Uterus (tissue), 3 donors: ENCODE measurements at regions not wholly inside any gene's neighbourhood (a gene's known extent, or its start where the extent isn't known, plus 50 kb on each side); places are given as distances from the start of the nearest gene placed in this dataset.

Source experiments
- DNase-seq, 2 donors: peaks; one replicate each; pipeline ENCODE4 v3.0.0-alpha.2; 2019 to 2020
- H3K27ac ChIP-seq, 2 donors: fragments of 200-600 bp; sonication (generic); 1 replicate in 1 of 2; 2 replicates in 1 of 2; pipeline ENCODE4 v1.5.1; 2016 to 2018
- H3K27me3 ChIP-seq, 2 donors: fragments of 200-600 bp; sonication (generic); one replicate each; pipeline ENCODE4 v1.5.1; 2018 to 2019; ENCODE audit warnings: control low read depth in 1 of 2
- H3K36me3 ChIP-seq, 2 donors: fragments of 200-600 bp; sonication (generic); one replicate each; pipeline ENCODE4 v1.5.1; 2019; ENCODE audit warnings: control low read depth in 1 of 2
- H3K4me1 ChIP-seq, 2 donors: fragments of 200-600 bp; sonication (generic); one replicate each; pipeline ENCODE4 v1.5.1; 2018 to 2019; ENCODE audit warnings: control low read depth in 1 of 2
- H3K4me3 ChIP-seq, 2 donors: fragments of 200-600 bp; sonication (generic); 1 replicate in 1 of 2; 2 replicates in 1 of 2; pipeline ENCODE4 v1.5.1; 2018 to 2019; ENCODE audit warnings: mild to moderate bottlenecking in 1 of 2
- H3K9me3 ChIP-seq, 2 donors: fragments of 200-600 bp; sonication (generic); one replicate each; pipeline ENCODE4 v1.5.1; 2019; ENCODE audit warnings: control low read depth in 1 of 2
- CTCF ChIP-seq, 4 experiments: fragments of 200-600 bp in 2 of 4; fragments of 450-650 bp in 2 of 4; sonication (generic) in 2 of 4; IDR thresholded peaks; one replicate each; pipeline ENCODE4 v1.5.1; 2016 to 2019; ENCODE audit warnings: antibody characterized with exemption in 4 of 4, mild to moderate bottlenecking in 2 of 4, moderate library complexity in 1 of 4
- POLR2A ChIP-seq, 2 donors: fragments of 450-650 bp; IDR thresholded peaks; one replicate each; pipeline ENCODE4 v1.6.1; 2016; ENCODE audit warnings: antibody characterized with exemption in 2 of 2, mild to moderate bottlenecking in 1 of 2, moderate library complexity in 1 of 2
- intact Hi-C: fragments of 100-400 bp; cut with DNase I; formaldehyde crosslinking; loops from one replicate; pipeline ENCODE4 v1.15.1; 2023; ENCODE audit warnings: low total_unique reads
- donor health status: DM: yes; HTN: yes; CAD: no.

GRCh38 chr3:55333923-55334322 lies 153.2 kb downstream of the WNT5A start:
- intact Hi-C loops: no loop called here
- no peaks in the 10 kb centered on the region for H3K27me3 ChIP-seq
- H3K9me3 ChIP-seq: no peaks in the 10 kb centered on the region
- no peak overlapping the region for H3K4me3 ChIP-seq
- H3K4me1 ChIP-seq: no peaks in the 10 kb centered on the region
- TF ChIP-seq CTCF (IDR thresholded peaks at IDR 0.05) (no peak), POLR2A (IDR thresholded peaks at IDR 0.05) (no peak)
- DNase-seq: no peak
- H3K27ac ChIP-seq: no peak overlapping the region
- H3K36me3 ChIP-seq: no peaks in the 10 kb centered on the region

- Histone ChIP-seq H3K36me3 (no peaks in the 10 kb centered on the region), H3K4me3 (no peak overlapping the region), H3K27ac (peak overlapping the region; percentile 25 to 45), H3K9me3 (no peaks in the 10 kb centered on the region), H3K4me1 (no peaks in the 10 kb centered on the region), H3K27me3 (no peaks in the 10 kb centered on the region)
- DNase-seq: no peak
- TF ChIP-seq CTCF (IDR thresholded peaks at IDR 0.05): no peak
- no peak for TF ChIP-seq POLR2A (IDR thresholded peaks at IDR 0.05)
- intact Hi-C loops: no loop called here
Measured at GRCh38 chr3:55333046-55333445, 154.1 kb downstream of the WNT5A start.

GRCh38 chr3:55332176-55332575 lies 154.9 kb downstream of the WNT5A start:
- Histone ChIP-seq H3K36me3 (no peaks in the 10 kb centered on the region), H3K4me3 (no peak overlapping the region), H3K27ac (peak overlapping the region; percentile 25 to 45), H3K9me3 (no peaks in the 10 kb centered on the region), H3K27me3 (no peaks in the 10 kb centered on the region), H3K4me1 (peaks cover 0 to 4% of the 10 kb centered on the region in 2 donors)
- no peak for TF ChIP-seq CTCF (IDR thresholded peaks at IDR 0.05)
- no peak for TF ChIP-seq POLR2A (IDR thresholded peaks at IDR 0.05)
- no peak for DNase-seq
- intact Hi-C loops: no loop called here

GRCh38 chr3:55331524-55331923 lies 155.6 kb downstream of the WNT5A start:
- no peak for DNase-seq
- no peak overlapping the region for H3K4me3 ChIP-seq
- no peak for TF ChIP-seq POLR2A (IDR thresholded peaks at IDR 0.05)
- intact Hi-C loops: no loop called here
- no peaks in the 10 kb centered on the region for H3K36me3 ChIP-seq
- no peak overlapping the region for H3K27ac ChIP-seq
- H3K27me3 ChIP-seq: no peaks in the 10 kb centered on the region
- H3K9me3 ChIP-seq: no peaks in the 10 kb centered on the region
- peaks cover 0 to 4% of the 10 kb centered on the region in 2 donors for H3K4me1 ChIP-seq

- Histone ChIP-seq H3K36me3 (no peaks in the 10 kb centered on the region), H3K4me3 (no peak overlapping the region), H3K4me1 (peaks cover 0 to 4% of the 10 kb centered on the region in 2 donors), H3K27ac (peak overlapping the region; percentile 10 to 70), H3K27me3 (no peaks in the 10 kb centered on the region), H3K9me3 (no peaks in the 10 kb centered on the region)
- TF ChIP-seq POLR2A (IDR thresholded peaks at IDR 0.05): no peak
- no peak for TF ChIP-seq CTCF (IDR thresholded peaks at IDR 0.05)
- intact Hi-C loops: no loop called here
- DNase-seq: no peak
Measured at GRCh38 chr3:55330756-55331155, 156.3 kb downstream of the WNT5A start.

- intact Hi-C loops: no loop called here
- no peaks in the 10 kb centered on the region for H3K9me3 ChIP-seq
- DNase-seq: peak; percentile 27 to 58
- H3K27ac ChIP-seq: peak overlapping the region; percentile 45 to 70
- no peak overlapping the region for H3K4me3 ChIP-seq
- H3K4me1 ChIP-seq: peaks cover 0 to 4% of the 10 kb centered on the region in 2 donors
- TF ChIP-seq POLR2A (IDR thresholded peaks at IDR 0.05) (no peak), CTCF (IDR thresholded peaks at IDR 0.05) (no peak)
- no peaks in the 10 kb centered on the region for H3K27me3 ChIP-seq
- H3K36me3 ChIP-seq: no peaks in the 10 kb centered on the region
Measured at GRCh38 chr3:55330355-55330754, 156.8 kb downstream of the WNT5A start.
